Loucy (cell line): ENCODE measurements at regions not wholly inside any gene's neighbourhood (a gene's known extent, or its start where the extent isn't known, plus 50 kb on each side); places are given as distances from the start of the nearest gene placed in this dataset.

ENCODE experiments used
- H2AFZ ChIP-seq: fragments of 200-600 bp; sonication (generic); 2 replicates; pipeline ENCODE4 v1.6.0; 2016; ENCODE audit warnings: antibody characterized with exemption, mild to moderate bottlenecking, low read length, moderate library complexity
- H3F3A ChIP-seq: fragments of 200-600 bp; 2 replicates; pipeline ENCODE4 v1.6.0; 2016; ENCODE audit warnings: antibody characterized with exemption, low read depth, mild to moderate bottlenecking
- H3K27me3 ChIP-seq: fragments of 200-600 bp; sonication (generic); 2 replicates; pipeline ENCODE4 v1.6.1; 2014; ENCODE audit warnings: low read length, mild to moderate bottlenecking; ENCODE audit not compliant: insufficient read depth, poor library complexity, severe bottlenecking
- H3K36me3 ChIP-seq: fragments of 200-600 bp; sonication (generic); 2 replicates; pipeline ENCODE4 v1.6.1; 2016; ENCODE audit warnings: low read length; ENCODE audit not compliant: insufficient read depth
- H3K4me1 ChIP-seq: fragments of 200-600 bp; sonication (generic); 2 replicates; pipeline ENCODE4 v1.5.1; 2014; ENCODE audit warnings: low read length, mild to moderate bottlenecking; ENCODE audit not compliant: insufficient read depth, poor library complexity, severe bottlenecking
- H3K4me2 ChIP-seq: fragments of 200-600 bp; sonication (generic); 2 replicates; pipeline ENCODE4 v1.6.0; 2014; ENCODE audit warnings: antibody characterized with exemption, low read length, low read depth, mild to moderate bottlenecking; ENCODE audit not compliant: poor library complexity, severe bottlenecking
- H3K4me3 ChIP-seq: fragments of 200-600 bp; sonication (generic); 2 replicates; pipeline ENCODE4 v1.5.1; 2014; ENCODE audit warnings: low read length, mild to moderate bottlenecking, mixed read lengths; ENCODE audit not compliant: poor library complexity, severe bottlenecking
- H3K79me2 ChIP-seq: fragments of 200-600 bp; sonication (generic); 2 replicates; pipeline ENCODE4 v1.6.1; 2014; ENCODE audit warnings: low read length; ENCODE audit not compliant: insufficient read depth
- H3K9ac ChIP-seq: fragments of 200-600 bp; sonication (generic); 2 replicates; pipeline ENCODE4 v1.6.0; 2014; ENCODE audit warnings: mild to moderate bottlenecking, low read depth, low read length, moderate library complexity; ENCODE audit not compliant: poor library complexity, severe bottlenecking
- H3K9me2 ChIP-seq: fragments of 200-600 bp; sonication (generic); replicated peaks from 2 replicates; pipeline ENCODE4 v1.6.1; 2016; ENCODE audit warnings: low read depth, low read length, mixed read lengths
- H3K9me3 ChIP-seq: fragments of 200-600 bp; sonication (generic); 2 replicates; pipeline ENCODE4 v1.6.1; 2014; ENCODE audit warnings: mild to moderate bottlenecking, antibody characterized with exemption, low read length, low read depth; ENCODE audit not compliant: insufficient read depth
- H4K20me1 ChIP-seq: fragments of 200-600 bp; sonication (generic); 2 replicates; pipeline ENCODE4 v1.6.0; 2014; ENCODE audit warnings: antibody characterized with exemption, low read length, mild to moderate bottlenecking; ENCODE audit not compliant: insufficient read depth, poor library complexity, severe bottlenecking
- EZH2phosphoT487 ChIP-seq: fragments of 200-600 bp; IDR thresholded peaks from 2 replicates; pipeline ENCODE4 v1.6.1; 2018; ENCODE audit warnings: antibody characterized with exemption, mild to moderate bottlenecking, moderate library complexity, borderline replicate concordance
- TF ChIP-seq, protein P1 (sequence below): fragments of 200-600 bp; sonication (generic); conservative IDR thresholded peaks from 2 replicates; pipeline ENCODE4 v1.5.1; 2014; ENCODE audit warnings: mild to moderate bottlenecking, antibody characterized with exemption, low read length

DNA sequence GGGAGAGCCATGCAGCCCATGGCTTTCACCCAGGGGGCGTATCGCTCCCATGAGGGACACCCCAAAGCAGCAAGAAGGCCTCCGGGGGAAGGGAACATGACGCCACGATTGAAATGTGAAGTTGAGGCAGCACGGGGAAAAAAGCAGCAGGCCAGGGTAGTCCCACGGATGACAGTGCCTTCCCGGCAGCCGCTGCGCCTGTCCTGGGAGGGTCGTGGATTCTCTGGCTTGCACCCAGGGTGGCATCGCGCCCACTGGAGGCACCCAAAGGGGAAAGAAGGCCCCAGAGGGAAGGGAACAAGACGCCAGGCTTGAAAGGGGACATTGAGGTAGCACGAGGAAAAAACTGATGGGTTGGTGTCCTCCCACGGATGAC lies 161.6 kb upstream of the ALG10B start:
- Histone ChIP-seq H3K4me3 (no peak overlapping the region), H3K79me2 (no peaks in the 10 kb centered on the region), H3K9ac (no peak overlapping the region), H3F3A (no peaks in the 10 kb centered on the region), H3K4me1 (no peaks in the 10 kb centered on the region), H3K27me3 (no peaks in the 10 kb centered on the region), H3K4me2 (no peak overlapping the region), H4K20me1 (no peaks in the 10 kb centered on the region), H3K36me3 (no peaks in the 10 kb centered on the region), H3K9me3 (peaks cover 4% of the 10 kb centered on the region; the same call in 1 of the 2 replicates), H2AFZ (no peak overlapping the region), H3K9me2 (no peaks in the 10 kb centered on the region)
- TF ChIP-seq, protein P1, sequence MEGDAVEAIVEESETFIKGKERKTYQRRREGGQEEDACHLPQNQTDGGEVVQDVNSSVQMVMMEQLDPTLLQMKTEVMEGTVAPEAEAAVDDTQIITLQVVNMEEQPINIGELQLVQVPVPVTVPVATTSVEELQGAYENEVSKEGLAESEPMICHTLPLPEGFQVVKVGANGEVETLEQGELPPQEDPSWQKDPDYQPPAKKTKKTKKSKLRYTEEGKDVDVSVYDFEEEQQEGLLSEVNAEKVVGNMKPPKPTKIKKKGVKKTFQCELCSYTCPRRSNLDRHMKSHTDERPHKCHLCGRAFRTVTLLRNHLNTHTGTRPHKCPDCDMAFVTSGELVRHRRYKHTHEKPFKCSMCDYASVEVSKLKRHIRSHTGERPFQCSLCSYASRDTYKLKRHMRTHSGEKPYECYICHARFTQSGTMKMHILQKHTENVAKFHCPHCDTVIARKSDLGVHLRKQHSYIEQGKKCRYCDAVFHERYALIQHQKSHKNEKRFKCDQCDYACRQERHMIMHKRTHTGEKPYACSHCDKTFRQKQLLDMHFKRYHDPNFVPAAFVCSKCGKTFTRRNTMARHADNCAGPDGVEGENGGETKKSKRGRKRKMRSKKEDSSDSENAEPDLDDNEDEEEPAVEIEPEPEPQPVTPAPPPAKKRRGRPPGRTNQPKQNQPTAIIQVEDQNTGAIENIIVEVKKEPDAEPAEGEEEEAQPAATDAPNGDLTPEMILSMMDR, result no peak
- no peak for TF ChIP-seq EZH2phosphoT487

DNA sequence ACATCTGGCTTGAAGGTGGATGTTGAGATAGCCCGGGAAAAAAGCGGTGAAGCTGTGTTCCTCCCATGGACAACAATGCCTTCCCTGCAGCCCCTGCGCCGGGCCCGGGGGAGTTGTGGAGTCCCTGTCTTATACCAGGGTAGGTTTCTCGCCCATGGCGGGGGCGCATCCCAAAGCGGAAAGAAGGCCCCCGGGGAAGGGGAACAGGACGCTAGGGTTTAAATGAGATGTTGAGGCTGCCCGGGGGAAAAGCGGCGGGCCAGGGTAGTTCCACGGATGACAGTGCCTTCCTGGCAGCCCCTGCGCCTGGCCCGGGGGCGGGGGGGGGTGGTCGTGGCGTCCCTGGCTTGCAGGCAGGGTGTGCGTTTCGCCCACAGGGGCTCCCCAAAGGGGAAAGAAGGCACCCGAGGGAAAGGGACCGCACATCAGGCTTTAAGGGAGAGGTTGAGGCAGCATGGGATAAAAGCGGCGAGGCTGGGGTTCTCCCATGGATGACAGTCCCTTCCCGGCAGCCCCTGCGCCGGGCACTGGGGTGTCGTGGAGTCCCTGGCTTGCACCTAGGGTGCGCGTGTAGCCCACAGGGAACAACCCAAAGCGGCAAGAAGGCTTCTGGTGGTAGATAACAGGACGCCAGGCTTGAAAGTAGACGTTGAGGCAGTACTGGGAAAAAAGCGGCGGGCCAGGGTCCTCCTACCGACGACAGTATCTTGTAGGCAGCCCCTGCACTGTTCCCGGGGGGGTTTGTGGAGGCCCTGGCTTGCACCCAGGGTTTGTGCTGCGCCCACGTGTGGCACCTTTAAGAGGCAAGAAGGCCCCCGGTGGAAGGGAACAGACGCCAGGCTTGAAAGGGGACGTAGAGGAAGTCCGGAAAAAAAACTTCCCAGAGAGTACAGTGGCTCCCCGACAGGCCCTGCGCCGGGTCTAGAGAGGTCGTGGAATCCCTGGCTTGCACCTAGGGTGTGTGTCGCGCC lies 160.8 kb upstream of the ALG10B start:
- H3K9me2 ChIP-seq, result no peaks in the 10 kb centered on the region
- no peaks in the 10 kb centered on the region for H3K4me1 ChIP-seq
- no peaks in the 10 kb centered on the region for H3F3A ChIP-seq
- TF ChIP-seq EZH2phosphoT487, result no peak
- H3K9me3 ChIP-seq, result peaks cover 2% of the 10 kb centered on the region; the same call in 1 of the 2 replicates
- H3K4me3 ChIP-seq, result no peak overlapping the region
- H3K4me2 ChIP-seq, result no peak overlapping the region
- H4K20me1 ChIP-seq, result no peaks in the 10 kb centered on the region
- no peaks in the 10 kb centered on the region for H3K36me3 ChIP-seq
- no peaks in the 10 kb centered on the region for H3K27me3 ChIP-seq
- H3K9ac ChIP-seq, result no peak overlapping the region
- H3K79me2 ChIP-seq, result no peaks in the 10 kb centered on the region
- no peak overlapping the region for H2AFZ ChIP-seq

DNA sequence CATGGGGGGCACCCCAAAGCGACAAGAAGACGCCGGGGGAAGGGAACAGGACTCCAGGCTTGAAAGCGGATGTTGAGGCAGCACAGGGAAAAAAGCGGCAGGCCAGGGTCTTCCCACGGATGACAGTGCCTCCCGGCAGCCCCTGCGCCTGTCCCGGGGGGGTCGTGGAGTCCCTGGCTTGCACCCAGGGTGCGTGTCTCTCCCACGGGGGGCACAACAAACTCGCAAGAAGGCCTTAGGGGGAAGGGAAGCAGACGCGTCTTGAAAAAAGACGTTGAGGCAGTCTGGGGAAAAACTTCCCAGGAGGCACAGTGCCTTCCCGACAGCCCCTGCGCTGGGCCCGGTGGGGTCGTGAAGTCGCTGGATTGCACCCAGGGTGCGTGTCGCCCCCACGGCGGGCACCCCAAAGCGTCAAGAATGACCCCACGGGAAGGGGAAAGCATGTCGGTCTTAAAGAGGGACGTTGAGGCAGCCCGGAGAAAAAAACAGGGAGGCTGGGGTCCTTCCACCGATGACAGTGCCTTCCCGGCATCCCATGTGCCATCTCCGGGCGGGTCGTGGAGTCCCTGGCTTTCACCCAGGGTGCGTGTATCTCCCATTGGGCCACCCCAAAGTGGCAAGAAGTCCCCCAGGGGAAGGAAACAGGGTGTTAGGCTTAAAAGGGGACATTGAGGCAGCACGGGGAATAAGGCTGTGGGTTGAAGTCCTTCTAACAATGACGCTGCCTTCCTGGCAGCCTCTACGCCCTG lies 159.9 kb upstream of the ALG10B start:
- no peak overlapping the region for H3K4me3 ChIP-seq
- no peaks in the 10 kb centered on the region for H3K27me3 ChIP-seq
- H3K9me3 ChIP-seq, result peaks cover 2% of the 10 kb centered on the region; the same call in 1 of the 2 replicates

More for the DNA sequence above, 159.9 kb upstream of the ALG10B start:
- Histone ChIP-seq H3K4me1 (no peaks in the 10 kb centered on the region), H3K9me2 (no peaks in the 10 kb centered on the region), H3F3A (no peaks in the 10 kb centered on the region), H3K4me2 (no peak overlapping the region), H3K9ac (no peak overlapping the region), H4K20me1 (no peaks in the 10 kb centered on the region), H2AFZ (no peak overlapping the region), H3K36me3 (no peaks in the 10 kb centered on the region), H3K79me2 (no peaks in the 10 kb centered on the region)
- TF ChIP-seq, protein P1, result no peak
- TF ChIP-seq EZH2phosphoT487, result no peak
